GM12878 (cell line): ENCODE measurements at regions not wholly inside any gene's neighbourhood (a gene's known extent, or its start where the extent isn't known, plus 50 kb on each side); places are given as distances from the start of the nearest gene placed in this dataset.

ENCODE experiments used
- ATAC-seq: fragments of 200-7000 bp; cut with Tn5 transposase; 3 replicates; pipeline ENCODE4 v1.9.1; 2020; ENCODE audit warnings: mild to moderate bottlenecking, moderate library complexity
- BruUV-seq: library from RNA; stranded (reverse); fragments of 400-500 nt; replicated peaks from 2 replicates; lab custom pipeline; 2021; lab: Mats Ljungman, UMichigan
- CTCF ChIA-PET: fragments of 300-600 bp; sonication (Branson Sonifier 250); formaldehyde crosslinking; extraction: SDS; loops from one replicate; lab custom pipeline; 2021; ENCODE audit warnings: inconsistent platforms; lab: Yijun Ruan, JAX
- POLR2A ChIA-PET: fragments of 350-600 bp; formaldehyde crosslinking; extraction: SDS; loops from one replicate; lab custom pipeline; 2021; ENCODE audit warnings: inconsistent platforms; lab: Charles Lee
- RAD21 ChIA-PET: fragments of 300-600 bp; sonication (Branson Sonifier 250); formaldehyde crosslinking; loops from one replicate; lab custom pipeline; 2023; ENCODE audit warnings: antibody characterized with exemption; ENCODE audit not compliant: unreplicated experiment; lab: Charles Lee
- SMC1A ChIA-PET: fragments of 300-600 bp; sonication (Branson Sonifier 250); formaldehyde crosslinking; loops from one replicate; lab custom pipeline; 2023; ENCODE audit not compliant: unreplicated experiment, uncharacterized antibody; lab: Charles Lee
- DNase-seq: peaks from one replicate; pipeline ENCODE4 v3.0.0-alpha.2; 2011; ENCODE audit warnings: low read depth, low spot score
- FAIRE-seq: peaks from 3 replicates; lab custom pipeline; 2011; peaks lifted over from hg19 to GRCh38; lab: Jason Lieb, UNC
- H2AFZ ChIP-seq: 2 replicates; pipeline ENCODE4 v1.6.0; 2011; ENCODE audit warnings: low read depth, low read length, control low read depth; ENCODE audit not compliant: control insufficient read depth
- H3K27ac ChIP-seq: 2 replicates; pipeline ENCODE4 v1.5.1; 2011; ENCODE audit warnings: control low read depth; ENCODE audit not compliant: control insufficient read depth, insufficient read depth
- H3K27me3 ChIP-seq, 2 experiments: replicated peaks in 1 of 2; 2 replicates each; pipeline versions ENCODE4 v1.6.0 to v1.6.1; 2011; ENCODE audit warnings: low read length in 1 of 2; ENCODE audit not compliant: control insufficient read depth in 2 of 2, insufficient read depth in 2 of 2
- H3K36me3 ChIP-seq, 2 experiments: 2 replicates each; pipeline ENCODE4 v1.5.1; 2011; ENCODE audit warnings: low read length in 1 of 2; ENCODE audit not compliant: control insufficient read depth in 2 of 2, insufficient read depth in 2 of 2
- H3K4me1 ChIP-seq: 2 replicates; pipeline ENCODE4 v1.6.1; 2011; ENCODE audit warnings: mild to moderate bottlenecking, low read length, moderate library complexity, mixed read lengths; ENCODE audit not compliant: control insufficient read depth, insufficient read depth
- H3K4me2 ChIP-seq: 2 replicates; pipeline ENCODE4 v1.6.0; 2011; ENCODE audit warnings: control low read depth; ENCODE audit not compliant: control insufficient read depth, insufficient read depth
- H3K4me3 ChIP-seq: fragments of 200-600 bp; sonication (generic); 2 replicates; pipeline ENCODE4 v1.5.1; 2016
- H3K79me2 ChIP-seq: 2 replicates; pipeline ENCODE4 v1.6.0; 2011; ENCODE audit warnings: low read length; ENCODE audit not compliant: control insufficient read depth, insufficient read depth
- H3K9ac ChIP-seq: 2 replicates; pipeline ENCODE4 v1.8.0; 2011; ENCODE audit warnings: low read length, control low read depth, mixed read lengths; ENCODE audit not compliant: control insufficient read depth, insufficient read depth
- H3K9me3 ChIP-seq: replicated peaks from 3 replicates; pipeline ENCODE4 v1.5.1; 2011; ENCODE audit warnings: mild to moderate bottlenecking, low read length; ENCODE audit not compliant: control insufficient read depth, insufficient read depth
- H4K20me1 ChIP-seq: 2 replicates; pipeline ENCODE4 v1.6.0; 2011; ENCODE audit not compliant: control insufficient read depth, insufficient read depth
- ATF2 ChIP-seq: IDR thresholded peaks from 2 replicates; pipeline ENCODE4 v1.6.1; 2012; ENCODE audit warnings: low read length, inconsistent platforms
- BACH1 ChIP-seq: fragments of 450-650 bp; IDR thresholded peaks from 2 replicates; pipeline ENCODE4 v1.6.1; 2017; ENCODE audit warnings: mild to moderate bottlenecking, borderline replicate concordance
- BCLAF1 ChIP-seq: fragments of 450-650 bp; IDR thresholded peaks from 2 replicates; pipeline ENCODE4 v1.6.1; 2017; ENCODE audit warnings: antibody characterized with exemption, mild to moderate bottlenecking, moderate library complexity
- CBFB ChIP-seq: IDR thresholded peaks from 2 replicates; pipeline ENCODE4 v1.6.1; 2016; ENCODE audit warnings: antibody characterized with exemption, low read depth
- E2F8 ChIP-seq: fragments of 450-650 bp; IDR thresholded peaks from 2 replicates; pipeline ENCODE4 v1.6.1; 2018; ENCODE audit warnings: mild to moderate bottlenecking, low read depth, moderate library complexity; ENCODE audit not compliant: partially characterized antibody
- ETV6 ChIP-seq, 2 experiments: fragments of 450-650 bp in 1 of 2; IDR thresholded peaks in 1 of 2; conservative IDR thresholded peaks in 1 of 2; 2 replicates each; pipeline ENCODE4 v1.6.1; 2014; ENCODE audit warnings: antibody characterized with exemption in 1 of 2, borderline replicate concordance in 1 of 2, low read depth in 1 of 2, mild to moderate bottlenecking in 1 of 2, moderate library complexity in 1 of 2
- FOXK2 ChIP-seq: fragments of 450-650 bp; IDR thresholded peaks from 2 replicates; pipeline ENCODE4 v1.6.1; 2017; ENCODE audit warnings: mild to moderate bottlenecking, moderate library complexity
- IKZF1 ChIP-seq: fragments of 450-650 bp; conservative IDR thresholded peaks from 2 replicates; pipeline ENCODE4 v1.6.1; 2017; ENCODE audit warnings: antibody characterized with exemption, mild to moderate bottlenecking
- MEF2A ChIP-seq: IDR thresholded peaks from 2 replicates; pipeline ENCODE4 v1.6.1; 2011; ENCODE audit warnings: low read depth, mild to moderate bottlenecking, low read length, moderate library complexity; ENCODE audit not compliant: insufficient read depth
- MLLT1 ChIP-seq: fragments of 450-650 bp; IDR thresholded peaks from 2 replicates; pipeline ENCODE4 v1.6.1; 2016; ENCODE audit warnings: mild to moderate bottlenecking
- RB1 ChIP-seq: fragments of 450-650 bp; formaldehyde crosslinking; IDR thresholded peaks from 2 replicates; pipeline ENCODE4 v1.6.1; 2017; ENCODE audit warnings: mild to moderate bottlenecking, borderline replicate concordance
- WGBS: methylation state at CpG from one replicate; pipeline ENCODE4 v1.1.6; 2016; ENCODE audit warnings: low lambda C conversion rate; ENCODE audit not compliant: insufficient replicate concordance, insufficient coverage; ENCODE audit errors: missing lambda C conversion rate; 5-methylcytosine and 5-hydroxymethylcytosine counted together
- in situ Hi-C: fragments of 300-500 bp; cut with MboI; formaldehyde crosslinking; loops from 9 replicates; pipeline ENCODE4 v1.14.3; 2018; ENCODE audit warnings: mixed read lengths
- intact Hi-C: fragments of 100-400 bp; cut with micrococcal nuclease; formaldehyde crosslinking; loops from one replicate; pipeline ENCODE4 v1.14.2; 2022; ENCODE audit not compliant: unreplicated experiment

- TF ChIP-seq MLLT1 = no peak
- no peak for TF ChIP-seq BCLAF1
- TF ChIP-seq MEF2A = no peak
- TF ChIP-seq FOXK2 = no peak
- no peak for TF ChIP-seq BACH1
- no peak for TF ChIP-seq ATF2
These were observed 171.0 kb upstream of the ZNF32 start (continued) for GRCh38 chr10:43819464-43820230.

- intact Hi-C loops = no loop called here
- H3K9me3 ChIP-seq = no peaks in the 10 kb centered on the region
- no peak for ATAC-seq
- RAD21 ChIA-PET = no interaction called here
- no peak overlapping the region for H2AFZ ChIP-seq
- no peak overlapping the region for H3K4me2 ChIP-seq
- in situ Hi-C loops = no loop called here
- WGBS = 33% methylated on average over 4 of the region's 4 CpGs
- H3K4me1 ChIP-seq = peaks cover 17% of the 10 kb centered on the region
- FAIRE-seq = no peak
- CTCF ChIA-PET = no interaction called here
- no peaks in the 10 kb centered on the region for H3K36me3 ChIP-seq
- no peak overlapping the region for H3K4me3 ChIP-seq
- H3K79me2 ChIP-seq = no peaks in the 10 kb centered on the region
- no peak overlapping the region for H3K9ac ChIP-seq
- H3K27ac ChIP-seq = no peak overlapping the region
- no TSS peak for BruUV-seq
- H3K27me3 ChIP-seq = no peaks in the 10 kb centered on the region
- no peaks in the 10 kb centered on the region for H4K20me1 ChIP-seq
- DNase-seq = no peak
- SMC1A ChIA-PET = no interaction called here
- POLR2A ChIA-PET = no interaction called here
- TF ChIP-seq IKZF1 (no peak), E2F8 (no peak), ETV6 (conservative IDR thresholded peaks at IDR 0.05 in 1 of 2, IDR thresholded peaks at IDR 0.05 in 1 of 2; ENCODE audit: borderline replicate concordance in 1 of 2, low read depth in 1 of 2) (no peak), RB1 (no peak), ATF2 (no peak), CBFB (no peak)
These were observed 170.0 kb upstream of the ZNF32 start for GRCh38 chr10:43818687-43819086.
